Naive thymus-derived CD4-positive, alpha-beta T cell (primary cell): ENCODE measurements at regions not wholly inside any gene's neighbourhood (a gene's known extent, or its start where the extent isn't known, plus 50 kb on each side); places are given as distances from the start of the nearest gene placed in this dataset.

Source experiments
- ATAC-seq: fragments of 150-1000 bp; cut with Tn5 transposase; 2 replicates; pipeline ENCODE4 v1.10.0; 2021; ENCODE audit warnings: mild to moderate bottlenecking, moderate library complexity
- CTCF ChIA-PET: fragments of 350-600 bp; sonication (Branson Sonifier 250); formaldehyde crosslinking; loops from one replicate; lab custom pipeline; 2021; ENCODE audit warnings: antibody characterized with exemption; lab: Charles Lee
- POLR2A ChIA-PET: fragments of 350-600 bp; sonication (Branson Sonifier 250); formaldehyde crosslinking; loops from one replicate; lab custom pipeline; 2021; ENCODE audit warnings: antibody characterized with exemption, inconsistent platforms; lab: Charles Lee
- DNase-seq, 9 donors: peaks; one replicate each; pipeline versions ENCODE4 v3.0.0 to v3.0.0-alpha.2; 2020 to 2022; ENCODE audit warnings: mixed read lengths in 1 of 9
- H3K27ac ChIP-seq: one replicate; pipeline ENCODE4 v1.7.0; 2013; ENCODE audit warnings: mild to moderate bottlenecking, low read depth, low read length, moderate library complexity
- H3K27me3 ChIP-seq, 2 donors: one replicate each; pipeline ENCODE4 v1.7.0; 2013; ENCODE audit warnings: low read length in 2 of 2, mild to moderate bottlenecking in 2 of 2, moderate library complexity in 2 of 2; ENCODE audit not compliant: control insufficient read depth in 2 of 2, insufficient read depth in 2 of 2
- H3K36me3 ChIP-seq, 3 experiments: 1 replicate in 2 of 3; 2 replicates in 1 of 3; pipeline ENCODE4 v1.7.0; 2013; ENCODE audit warnings: low read length in 3 of 3, mild to moderate bottlenecking in 3 of 3, moderate library complexity in 1 of 3; ENCODE audit not compliant: insufficient read depth in 3 of 3, control insufficient read depth in 2 of 3
- H3K4me1 ChIP-seq, 2 donors: one replicate each; pipeline ENCODE4 v1.7.0; 2013; ENCODE audit warnings: low read length in 2 of 2, mild to moderate bottlenecking in 2 of 2, moderate library complexity in 1 of 2; ENCODE audit not compliant: control insufficient read depth in 2 of 2, insufficient read depth in 2 of 2
- H3K4me3 ChIP-seq: 2 replicates; pipeline ENCODE4 v1.7.0; 2013; ENCODE audit warnings: mild to moderate bottlenecking, low read length
- H3K9me3 ChIP-seq, 3 experiments: 1 replicate in 2 of 3; 2 replicates in 1 of 3; pipeline ENCODE4 v1.7.0; 2013; ENCODE audit warnings: low read length in 3 of 3; ENCODE audit not compliant: control insufficient read depth in 2 of 3
- H3K27ac Mint-ChIP-seq, 9 donors: one replicate each; pipeline ENCODE4 v1.8.0; 2020 to 2022; ENCODE audit warnings: mixed read lengths in 9 of 9, mild to moderate bottlenecking in 8 of 9, moderate library complexity in 5 of 9, inconsistent platforms in 2 of 9
- H3K27me3 Mint-ChIP-seq, 5 donors: one replicate each; pipeline ENCODE4 v1.8.0; 2021 to 2022; ENCODE audit warnings: mixed read lengths in 5 of 5, mild to moderate bottlenecking in 1 of 5
- H3K36me3 Mint-ChIP-seq, 5 donors: one replicate each; pipeline ENCODE4 v1.8.0; 2020 to 2022; ENCODE audit warnings: mixed read lengths in 5 of 5, mild to moderate bottlenecking in 3 of 5, inconsistent platforms in 1 of 5
- H3K4me1 Mint-ChIP-seq, 7 donors: one replicate each; pipeline ENCODE4 v1.8.0; 2020 to 2022; ENCODE audit warnings: mixed read lengths in 7 of 7, mild to moderate bottlenecking in 3 of 7, inconsistent platforms in 1 of 7
- H3K4me3 Mint-ChIP-seq, 10 donors: one replicate each; pipeline ENCODE4 v1.8.0; 2020 to 2022; ENCODE audit warnings: mild to moderate bottlenecking in 10 of 10, mixed read lengths in 10 of 10, moderate library complexity in 6 of 10, inconsistent platforms in 2 of 10
- H3K9me3 Mint-ChIP-seq, 11 donors: one replicate each; pipeline ENCODE4 v1.8.0; 2020 to 2022; ENCODE audit warnings: mixed read lengths in 11 of 11, mild to moderate bottlenecking in 4 of 11, inconsistent platforms in 1 of 11, moderate library complexity in 1 of 11
- intact Hi-C, 2 donors: fragments of 100-400 bp; cut with micrococcal nuclease; formaldehyde crosslinking; loops; one replicate each; pipeline ENCODE4 v1.15.1; 2023

- H3K9me3 Mint-ChIP-seq = peaks cover 0 to 18% (median 7%) of the 10 kb centered on the region in 11 donors
- intact Hi-C loops = no loop called here
- no peak overlapping the region for H3K27ac Mint-ChIP-seq
- H3K36me3 Mint-ChIP-seq = no peaks in the 10 kb centered on the region
- H3K27ac ChIP-seq = no peak overlapping the region
- H3K4me3 ChIP-seq = no peak overlapping the region
- H3K36me3 ChIP-seq = no peaks in the 10 kb centered on the region
- no peak overlapping the region for H3K4me3 Mint-ChIP-seq
- DNase-seq (no peak), ATAC-seq (no peak)
- H3K4me1 ChIP-seq = no peaks in the 10 kb centered on the region
- no peaks in the 10 kb centered on the region for H3K27me3 ChIP-seq
- H3K9me3 ChIP-seq = no peaks in the 10 kb centered on the region
- ChIA-PET POLR2A (no interaction called here), CTCF (no interaction called here)
- no peaks in the 10 kb centered on the region for H3K4me1 Mint-ChIP-seq
- H3K27me3 Mint-ChIP-seq = no peaks in the 10 kb centered on the region
Measured at GRCh38 chr4:31768756-31769155, 1048.6 kb downstream of the PCDH7 start.

DNA sequence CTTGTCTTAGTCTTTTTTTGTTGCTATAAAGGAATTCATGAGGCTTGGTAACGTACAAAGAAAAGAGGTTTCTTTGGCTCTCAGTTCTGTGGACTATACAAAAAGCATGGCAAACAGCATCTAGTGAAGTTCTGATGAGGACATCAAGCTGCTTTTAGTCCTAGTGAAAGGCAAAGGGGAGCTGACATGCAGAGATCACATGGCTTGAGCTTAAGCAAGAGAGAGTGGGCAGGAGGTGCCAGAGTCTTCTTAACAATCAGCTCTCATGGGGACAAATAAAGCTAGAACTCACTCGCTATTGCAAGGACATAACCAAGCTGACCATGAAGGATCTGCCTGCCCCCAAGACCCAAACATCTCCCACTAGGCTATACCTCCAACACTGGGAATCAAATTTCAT, 1063.1 kb downstream of the PCDH7 start:
- DNase-seq (no peak), ATAC-seq (no peak)
- Histone ChIP-seq H3K4me1 (no peaks in the 10 kb centered on the region), H3K27me3 (no peaks in the 10 kb centered on the region), H3K27ac (no peak overlapping the region), H3K9me3 (no peaks in the 10 kb centered on the region), H3K4me3 (no peak overlapping the region), H3K36me3 (no peaks in the 10 kb centered on the region)
- intact Hi-C loops = no loop called here
- Mint-ChIP-seq H3K27me3 (no peaks in the 10 kb centered on the region), H3K4me3 (no peak overlapping the region), H3K27ac (no peak overlapping the region), H3K36me3 (no peaks in the 10 kb centered on the region), H3K4me1 (no peaks in the 10 kb centered on the region), H3K9me3 (peaks cover 0 to 12% (median 0%) of the 10 kb centered on the region in 11 donors)
- POLR2A ChIA-PET = no interaction called here
- CTCF ChIA-PET = no interaction called here

- no peaks in the 10 kb centered on the region for H3K4me1 ChIP-seq
- H3K9me3 Mint-ChIP-seq = peaks cover 0 to 12% (median 3%) of the 10 kb centered on the region in 11 donors
- DNase-seq (no peak), ATAC-seq (no peak)
- H3K9me3 ChIP-seq = no peaks in the 10 kb centered on the region
- H3K27ac Mint-ChIP-seq = no peak overlapping the region
- H3K4me3 ChIP-seq = no peak overlapping the region
- H3K27me3 Mint-ChIP-seq = no peaks in the 10 kb centered on the region
- H3K4me1 Mint-ChIP-seq = no peaks in the 10 kb centered on the region
- ChIA-PET CTCF (no interaction called here), POLR2A (no interaction called here)
- no peak overlapping the region for H3K4me3 Mint-ChIP-seq
- intact Hi-C loops = no loop called here
- no peaks in the 10 kb centered on the region for H3K27me3 ChIP-seq
- no peak overlapping the region for H3K27ac ChIP-seq
- H3K36me3 Mint-ChIP-seq = no peaks in the 10 kb centered on the region
- H3K36me3 ChIP-seq = no peaks in the 10 kb centered on the region
Measured at GRCh38 chr4:31784558-31784957, 1064.4 kb downstream of the PCDH7 start.

DNA sequence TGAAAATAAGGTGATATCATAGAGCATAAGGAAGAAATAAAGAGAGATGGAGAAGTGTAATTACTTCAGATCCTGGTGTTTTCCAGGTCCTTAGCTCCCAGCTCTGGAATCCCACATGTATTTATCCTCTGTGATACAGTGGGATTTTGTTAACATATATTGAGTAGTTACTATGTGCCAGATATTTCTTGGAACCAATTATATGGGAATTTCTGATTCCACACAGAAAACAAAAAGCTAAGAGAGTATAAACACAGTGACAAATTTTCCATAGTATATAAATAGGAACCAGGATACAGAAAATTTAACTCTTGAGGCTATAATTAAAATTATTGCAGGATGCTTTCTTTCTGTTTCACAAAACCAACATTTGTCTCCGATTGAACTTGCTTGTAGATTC, 1067.5 kb downstream of the PCDH7 start:
- Mint-ChIP-seq H3K36me3 (no peaks in the 10 kb centered on the region), H3K4me1 (no peaks in the 10 kb centered on the region), H3K27ac (no peak overlapping the region), H3K27me3 (no peaks in the 10 kb centered on the region), H3K9me3 (peaks cover 0 to 6% (median 0%) of the 10 kb centered on the region in 11 donors), H3K4me3 (no peak overlapping the region)
- Histone ChIP-seq H3K4me1 (no peaks in the 10 kb centered on the region), H3K4me3 (no peak overlapping the region), H3K36me3 (no peaks in the 10 kb centered on the region), H3K27me3 (no peaks in the 10 kb centered on the region), H3K9me3 (no peaks in the 10 kb centered on the region), H3K27ac (no peak overlapping the region)
- CTCF ChIA-PET = no interaction called here
- DNase-seq (no peak), ATAC-seq (no peak)
- POLR2A ChIA-PET = no interaction called here
- intact Hi-C loops = no loop called here

DNA sequence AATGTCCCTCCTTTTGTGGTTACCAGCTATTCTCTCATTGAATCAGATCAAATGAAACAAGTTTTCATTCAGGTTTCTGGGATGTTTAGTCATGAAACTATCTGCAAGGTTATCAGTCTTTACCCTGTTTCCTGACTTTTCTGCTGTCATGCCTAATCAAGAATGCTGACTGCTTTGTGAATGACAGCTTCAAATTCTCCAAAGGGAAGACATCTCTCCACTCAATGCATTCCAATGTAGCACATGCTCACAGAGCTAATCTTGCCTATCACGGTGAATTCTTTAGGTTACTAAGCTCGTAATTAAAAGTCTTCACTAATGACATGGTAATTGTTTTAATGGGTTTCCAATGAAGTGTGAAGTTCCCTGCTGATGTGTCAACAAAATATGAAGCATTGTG, 1068.5 kb downstream of the PCDH7 start:
- intact Hi-C loops = no loop called here
- H3K9me3 Mint-ChIP-seq = peaks cover 0 to 4% (median 1%) of the 10 kb centered on the region in 11 donors
- Histone ChIP-seq H3K4me1 (no peaks in the 10 kb centered on the region), H3K4me3 (no peak overlapping the region), H3K27me3 (no peaks in the 10 kb centered on the region), H3K9me3 (no peaks in the 10 kb centered on the region), H3K27ac (no peak overlapping the region), H3K36me3 (no peaks in the 10 kb centered on the region)
- no peaks in the 10 kb centered on the region for H3K4me1 Mint-ChIP-seq
- CTCF ChIA-PET = no interaction called here
- ATAC-seq (no peak), DNase-seq (no peak)
- H3K36me3 Mint-ChIP-seq = no peaks in the 10 kb centered on the region
- H3K27ac Mint-ChIP-seq = no peak overlapping the region
- H3K27me3 Mint-ChIP-seq = no peaks in the 10 kb centered on the region
- H3K4me3 Mint-ChIP-seq = no peak overlapping the region
- POLR2A ChIA-PET = no interaction called here

DNA sequence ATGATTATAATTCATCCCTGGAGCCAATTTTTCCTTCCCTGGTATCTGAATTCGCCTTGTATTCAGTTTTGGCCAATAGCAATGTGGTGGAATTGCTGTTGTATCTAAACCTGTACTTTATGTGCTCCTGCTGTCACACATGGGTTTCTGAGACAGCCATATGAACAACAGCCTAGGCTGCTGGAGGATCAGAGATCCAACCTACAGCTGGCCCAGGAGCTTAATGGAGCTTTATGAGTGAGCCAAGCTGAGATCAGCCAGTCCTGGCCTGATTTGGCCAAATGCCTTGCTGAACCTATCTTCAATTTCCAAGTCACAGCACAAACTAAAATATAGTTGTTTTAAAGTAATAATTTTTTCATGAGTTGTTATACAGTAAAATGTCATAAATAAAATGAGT, 1071.5 kb downstream of the PCDH7 start:
- Mint-ChIP-seq H3K4me3 (no peak overlapping the region), H3K27ac (no peak overlapping the region), H3K27me3 (no peaks in the 10 kb centered on the region), H3K4me1 (no peaks in the 10 kb centered on the region), H3K9me3 (peaks cover 0 to 10% (median 3%) of the 10 kb centered on the region in 11 donors), H3K36me3 (no peaks in the 10 kb centered on the region)
- Histone ChIP-seq H3K27me3 (no peaks in the 10 kb centered on the region), H3K4me3 (no peak overlapping the region), H3K36me3 (no peaks in the 10 kb centered on the region), H3K27ac (no peak overlapping the region), H3K4me1 (no peaks in the 10 kb centered on the region), H3K9me3 (no peaks in the 10 kb centered on the region)
- ATAC-seq = no peak
- CTCF ChIA-PET = no interaction called here
- intact Hi-C loops = no loop called here
- no peak for DNase-seq
- POLR2A ChIA-PET = no interaction called here

DNA sequence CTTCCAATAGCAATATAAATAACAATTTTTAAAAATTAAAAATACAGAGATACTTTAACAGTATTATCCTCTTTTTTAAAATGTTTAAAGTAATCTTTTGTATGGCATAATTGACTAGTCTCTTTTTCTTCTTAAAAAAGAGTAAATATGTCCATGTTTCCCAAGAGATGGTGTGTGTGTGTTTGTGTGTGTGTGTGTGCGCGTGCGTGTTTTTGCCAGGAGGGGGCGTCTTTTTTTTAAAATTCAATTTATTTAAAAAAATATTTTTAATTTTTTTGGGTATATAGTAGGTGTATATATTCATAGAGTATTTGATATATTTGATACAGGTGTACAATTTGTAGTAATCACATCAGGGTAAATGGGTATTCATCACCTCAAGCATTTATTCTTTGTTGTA, 1073.7 kb downstream of the PCDH7 start:
- no peak for DNase-seq
- no peak overlapping the region for H3K4me3 Mint-ChIP-seq
- no peaks in the 10 kb centered on the region for H3K27me3 Mint-ChIP-seq
- peaks cover 0 to 16% (median 4%) of the 10 kb centered on the region in 11 donors for H3K9me3 Mint-ChIP-seq
- H3K27ac Mint-ChIP-seq = no peak overlapping the region
- no peaks in the 10 kb centered on the region for H3K4me1 Mint-ChIP-seq
- no peaks in the 10 kb centered on the region for H3K4me1 ChIP-seq
- no peaks in the 10 kb centered on the region for H3K36me3 ChIP-seq
- no peaks in the 10 kb centered on the region for H3K27me3 ChIP-seq
- no peak overlapping the region for H3K27ac ChIP-seq
- no peak overlapping the region for H3K4me3 ChIP-seq
- no peaks in the 10 kb centered on the region for H3K36me3 Mint-ChIP-seq
- CTCF ChIA-PET = no interaction called here
- no peak for ATAC-seq
- intact Hi-C loops = no loop called here
- no peaks in the 10 kb centered on the region for H3K9me3 ChIP-seq
- POLR2A ChIA-PET = no interaction called here
